Liver (tissue), 8 donors: ENCODE measurements at regions not wholly inside any gene's neighbourhood (a gene's known extent, or its start where the extent isn't known, plus 50 kb on each side); places are given as distances from the start of the nearest gene placed in this dataset.

Source experiments
- DNase-seq: peaks from one replicate; pipeline ENCODE4 v3.0.0-alpha.2; 2017; ENCODE audit warnings: low spot score
- H3K27ac ChIP-seq, 2 donors: one replicate each; pipeline ENCODE4 v1.7.0; 2013; ENCODE audit warnings: inconsistent platforms in 2 of 2, low read length in 2 of 2, control low read depth in 1 of 2, low read depth in 1 of 2, mild to moderate bottlenecking in 1 of 2
- H3K27me3 ChIP-seq, 4 donors: one replicate each; pipeline versions ENCODE4 v1.6.1 to v1.7.0; 2013; ENCODE audit warnings: low read length in 3 of 4, inconsistent platforms in 1 of 4, mild to moderate bottlenecking in 1 of 4, moderate library complexity in 1 of 4; ENCODE audit not compliant: control insufficient read depth in 4 of 4, insufficient read depth in 4 of 4
- H3K36me3 ChIP-seq, 4 donors: one replicate each; pipeline versions ENCODE4 v1.6.1 to v1.7.0; 2013; ENCODE audit warnings: low read length in 3 of 4, mild to moderate bottlenecking in 3 of 4, low read depth in 1 of 4, moderate library complexity in 1 of 4; ENCODE audit not compliant: control insufficient read depth in 4 of 4, insufficient read depth in 3 of 4
- H3K4me1 ChIP-seq, 4 donors: one replicate each; pipeline versions ENCODE4 v1.6.1 to v1.7.0; 2013; ENCODE audit warnings: low read length in 3 of 4, mild to moderate bottlenecking in 3 of 4, moderate library complexity in 1 of 4; ENCODE audit not compliant: control insufficient read depth in 4 of 4, insufficient read depth in 4 of 4
- H3K4me3 ChIP-seq, 3 donors: one replicate each; pipeline versions ENCODE4 v1.6.1 to v1.7.0; 2013; ENCODE audit warnings: low read length in 3 of 3, control low read depth in 1 of 3, low read depth in 1 of 3, mild to moderate bottlenecking in 1 of 3
- H3K9ac ChIP-seq, 2 donors: one replicate each; pipeline ENCODE4 v1.7.0; 2013; ENCODE audit warnings: low read length in 2 of 2, mild to moderate bottlenecking in 2 of 2, moderate library complexity in 2 of 2, control low read depth in 1 of 2, low read depth in 1 of 2
- H3K9me3 ChIP-seq, 4 donors: one replicate each; pipeline versions ENCODE4 v1.6.1 to v1.7.0; 2013; ENCODE audit warnings: low read length in 3 of 4; ENCODE audit not compliant: control insufficient read depth in 4 of 4
- ATF3 ChIP-seq: IDR thresholded peaks from 2 replicates; pipeline ENCODE4 v1.6.1; 2016; ENCODE audit warnings: antibody characterized with exemption
- CTCF ChIP-seq: fragments of 150-350 bp; IDR thresholded peaks from 2 replicates; pipeline ENCODE4 v1.5.1; 2017; ENCODE audit warnings: improper control_type of control experiment, low read depth, low read length; ENCODE audit not compliant: missing input control
- EGR1 ChIP-seq, 2 donors: IDR thresholded peaks; 2 replicates each; pipeline ENCODE4 v1.6.1; 2016 to 2018; ENCODE audit warnings: antibody characterized with exemption in 2 of 2, low read depth in 2 of 2
- FOXA1 ChIP-seq: IDR thresholded peaks from 2 replicates; pipeline ENCODE4 v1.6.1; 2016; ENCODE audit warnings: antibody characterized with exemption
- FOXA2 ChIP-seq: IDR thresholded peaks from 2 replicates; pipeline ENCODE4 v1.6.1; 2016; ENCODE audit warnings: antibody characterized with exemption
- GABPA ChIP-seq, 2 donors: IDR thresholded peaks in 1 of 2; conservative IDR thresholded peaks in 1 of 2; 2 replicates each; pipeline ENCODE4 v1.6.1; 2016; ENCODE audit warnings: antibody characterized with exemption in 2 of 2, mild to moderate bottlenecking in 1 of 2, moderate library complexity in 1 of 2
- HNF4A ChIP-seq, 2 donors: conservative IDR thresholded peaks; 2 replicates each; pipeline ENCODE4 v1.6.1; 2016; ENCODE audit warnings: antibody characterized with exemption in 2 of 2, mild to moderate bottlenecking in 2 of 2
- HNF4G ChIP-seq: IDR thresholded peaks from 2 replicates; pipeline ENCODE4 v1.6.1; 2016; ENCODE audit warnings: antibody characterized with exemption
- JUND ChIP-seq, 2 donors: IDR thresholded peaks; 2 replicates each; pipeline ENCODE4 v1.6.1; 2016; ENCODE audit warnings: antibody characterized with exemption in 2 of 2
- MAX ChIP-seq: IDR thresholded peaks from 2 replicates; pipeline ENCODE4 v1.6.1; 2016; ENCODE audit warnings: antibody characterized with exemption
- NR2F2 ChIP-seq: IDR thresholded peaks from 2 replicates; pipeline ENCODE4 v1.6.1; 2016; ENCODE audit warnings: antibody characterized with exemption
- RAD21 ChIP-seq, 2 donors: IDR thresholded peaks; 2 replicates each; pipeline ENCODE4 v1.6.1; 2016; ENCODE audit warnings: antibody characterized with exemption in 2 of 2, mild to moderate bottlenecking in 2 of 2
- REST ChIP-seq: IDR thresholded peaks from 2 replicates; pipeline ENCODE4 v1.6.1; 2016; ENCODE audit warnings: antibody characterized with exemption, mild to moderate bottlenecking
- RXRA ChIP-seq, 2 donors: IDR thresholded peaks; 2 replicates each; pipeline ENCODE4 v1.6.1; 2017 to 2018; ENCODE audit warnings: antibody characterized with exemption in 2 of 2, mild to moderate bottlenecking in 1 of 2
- SP1 ChIP-seq: IDR thresholded peaks from 2 replicates; pipeline ENCODE4 v1.6.1; 2018; ENCODE audit warnings: antibody characterized with exemption, mild to moderate bottlenecking
- TAF1 ChIP-seq: conservative IDR thresholded peaks from 2 replicates; pipeline ENCODE4 v1.6.1; 2016; ENCODE audit warnings: antibody characterized with exemption, mild to moderate bottlenecking
- YY1 ChIP-seq: IDR thresholded peaks from 2 replicates; pipeline ENCODE4 v1.6.1; 2016; ENCODE audit warnings: antibody characterized with exemption, mild to moderate bottlenecking
- ZBTB33 ChIP-seq: IDR thresholded peaks from 2 replicates; pipeline ENCODE4 v1.6.1; 2016; ENCODE audit warnings: antibody characterized with exemption
- WGBS: extraction: QIAGEN DNeasy Blood & Tissue Kit; methylation state at CpG from one replicate; pipeline ENCODE4 v1.1.7; 2013; 5-methylcytosine and 5-hydroxymethylcytosine counted together
- donor health status: healthy.
- donor health status: healthy.
- donor health status: healthy.
- donor health status: healthy.
- donor health status: healthy.

GRCh38 chr9:36755019-36755418, 182.3 kb downstream of the MELK start (continued):
- TF ChIP-seq MAX, result no peak
- no peak for TF ChIP-seq SP1
- no peak for TF ChIP-seq RAD21 (IDR thresholded peaks at IDR 0.05)

GRCh38 chr9:36759141-36759540, 186.4 kb downstream of the MELK start:
- Histone ChIP-seq H3K27ac (no peak overlapping the region), H3K9ac (no peak overlapping the region), H3K36me3 (no peaks in the 10 kb centered on the region), H3K4me1 (no peaks in the 10 kb centered on the region), H3K9me3 (no peaks in the 10 kb centered on the region), H3K27me3 (peaks cover 3 to 11% (median 8%) of the 10 kb centered on the region in 4 donors), H3K4me3 (no peak overlapping the region)
- TF ChIP-seq YY1, result no peak
- no peak for TF ChIP-seq HNF4G
- TF ChIP-seq NR2F2, result no peak
- no peak for TF ChIP-seq SP1
- no peak for TF ChIP-seq ZBTB33
- TF ChIP-seq FOXA2, result no peak
- TF ChIP-seq REST, result no peak
- TF ChIP-seq RXRA (IDR thresholded peaks at IDR 0.05), result no peak
- TF ChIP-seq JUND (IDR thresholded peaks at IDR 0.05), result no peak
- TF ChIP-seq HNF4A (conservative IDR thresholded peaks at IDR 0.05), result no peak
- TF ChIP-seq EGR1 (IDR thresholded peaks at IDR 0.05; ENCODE audit: low read depth in 2 of 2), result no peak
- no peak for TF ChIP-seq GABPA (IDR thresholded peaks at IDR 0.05 in 1 of 2, conservative IDR thresholded peaks at IDR 0.05 in 1 of 2)
- no peak for TF ChIP-seq ATF3
- no peak for TF ChIP-seq RAD21 (IDR thresholded peaks at IDR 0.05)
- no peak for TF ChIP-seq FOXA1
- TF ChIP-seq TAF1, result no peak
- TF ChIP-seq MAX, result no peak
- TF ChIP-seq CTCF, result no peak
- 55% methylated on average over 4 of the region's 4 CpGs for WGBS
- no peak for DNase-seq
